ENCODE measurements at regions not wholly inside any gene's neighbourhood (a gene's known extent, or its start where the extent isn't known, plus 50 kb on each side); places are given as distances from the start of the nearest gene placed in this dataset.

- 87 to 94% (median 89%) methylated on average over 4 of the region's 4 CpGs for WGBS, 3 donors
- no peak overlapping the region for H3K27ac ChIP-seq (ENCODE audit: low read depth, low read length)
These were observed 348.4 kb upstream of the THBS1 start for GRCh38 chr15:39232512-39232911.

GRCh38 chr15:39235084-39235795 lies 345.6 kb upstream of the THBS1 start:
- 69 to 92% (median 73%) methylated on average over 5 of the region's 5 CpGs for WGBS, 3 donors
- H3K27ac ChIP-seq (ENCODE audit: low read depth, low read length), result no peak overlapping the region

- H3K27ac ChIP-seq (ENCODE audit: low read depth, low read length), result no peak overlapping the region
These were observed 344.5 kb upstream of the THBS1 start for GRCh38 chr15:39236375-39236774.

GRCh38 chr15:39238443-39238842 lies 342.4 kb upstream of the THBS1 start:
- 92 to 98% (median 92%) methylated on average over 6 of the region's 6 CpGs for WGBS, 3 donors
- H3K27ac ChIP-seq (ENCODE audit: low read depth, low read length), result no peak overlapping the region

GRCh38 chr15:39239562-39239961 lies 341.3 kb upstream of the THBS1 start:
- WGBS, 3 donors, result 81 to 92% (median 90%) methylated on average over 1 of the region's 1 CpG
- no peak overlapping the region for H3K27ac ChIP-seq (ENCODE audit: low read depth, low read length)

- no peak overlapping the region for H3K27ac ChIP-seq (ENCODE audit: low read depth, low read length)
These were observed 338.5 kb upstream of the THBS1 start for GRCh38 chr15:39242345-39242744.

GRCh38 chr15:39243396-39243795 lies 337.5 kb upstream of the THBS1 start:
- 82 to 89% (median 88%) methylated on average over 1 of the region's 1 CpG for WGBS, 3 donors
- no peak overlapping the region for H3K27ac ChIP-seq (ENCODE audit: low read depth, low read length)

- H3K27ac ChIP-seq (ENCODE audit: low read depth, low read length), result no peak overlapping the region
- WGBS, 3 donors, result 88 to 95% (median 88%) methylated on average over 1 of the region's 1 CpG
These were observed 336.1 kb upstream of the THBS1 start for GRCh38 chr15:39244776-39245175.

- WGBS, 3 donors, result 94 to 97% (median 96%) methylated on average over 1 of the region's 1 CpG
- H3K27ac ChIP-seq (ENCODE audit: low read depth, low read length), result no peak overlapping the region
These were observed 334.4 kb upstream of the THBS1 start for GRCh38 chr15:39246523-39246922.

- WGBS, 3 donors, result 91 to 95% (median 95%) methylated on average over 1 of the region's 1 CpG
- no peak overlapping the region for H3K27ac ChIP-seq (ENCODE audit: low read depth, low read length)
These were observed 333.3 kb upstream of the THBS1 start for GRCh38 chr15:39247574-39247973.

- 59 to 71% (median 65%) methylated on average over 4 of the region's 4 CpGs for WGBS, 3 donors
- H3K27ac ChIP-seq (ENCODE audit: low read depth, low read length), result no peak overlapping the region
These were observed 332.7 kb upstream of the THBS1 start for GRCh38 chr15:39248204-39248603.

GRCh38 chr15:39250001-39250400 lies 330.9 kb upstream of the THBS1 start:
- H3K27ac ChIP-seq (ENCODE audit: low read depth, low read length), result no peak overlapping the region
- 76 to 84% (median 80%) methylated on average over 1 of the region's 1 CpG for WGBS, 3 donors

- H3K27ac ChIP-seq (ENCODE audit: low read depth, low read length), result no peak overlapping the region
- WGBS, 3 donors, result 65 to 82% (median 65%) methylated on average over 4 of the region's 4 CpGs
These were observed 330.3 kb upstream of the THBS1 start for GRCh38 chr15:39250460-39251186.

- no peak overlapping the region for H3K27ac ChIP-seq (ENCODE audit: low read depth, low read length)
- WGBS, 3 donors, result 71 to 89% (median 78%) methylated on average over 3 of the region's 3 CpGs
These were observed 329.3 kb upstream of the THBS1 start for GRCh38 chr15:39251413-39252133.

- 88 to 95% (median 89%) methylated on average over 4 of the region's 4 CpGs for WGBS, 3 donors
- H3K27ac ChIP-seq (ENCODE audit: low read depth, low read length), result no peak overlapping the region
These were observed 328.8 kb upstream of the THBS1 start for GRCh38 chr15:39252134-39252470.

- 63 to 94% (median 77%) methylated on average over 1 of the region's 1 CpG for WGBS, 3 donors
- H3K27ac ChIP-seq (ENCODE audit: low read depth, low read length), result no peak overlapping the region
These were observed 327.3 kb upstream of the THBS1 start for GRCh38 chr15:39253552-39253951.

- no peak overlapping the region for H3K27ac ChIP-seq (ENCODE audit: low read depth, low read length)
- WGBS, 3 donors, result 96 to 99% (median 96%) methylated on average over 4 of the region's 4 CpGs
These were observed 326.7 kb upstream of the THBS1 start for GRCh38 chr15:39254181-39254580.

- WGBS, 3 donors, result 43 to 93% (median 91%) methylated on average over 7 of the region's 7 CpGs
- no peak overlapping the region for H3K27ac ChIP-seq (ENCODE audit: low read depth, low read length)
These were observed 325.1 kb upstream of the THBS1 start for GRCh38 chr15:39255760-39256159.

- 97 to 100% (median 98%) methylated on average over 1 of the region's 1 CpG for WGBS, 3 donors
- H3K27ac ChIP-seq (ENCODE audit: low read depth, low read length), result no peak overlapping the region
These were observed 320.5 kb upstream of the THBS1 start for GRCh38 chr15:39260391-39260790.

- no peak overlapping the region for H3K27ac ChIP-seq (ENCODE audit: low read depth, low read length)
These were observed 320.1 kb upstream of the THBS1 start for GRCh38 chr15:39260791-39261190.

Data from adipose tissue (tissue), 3 donors.